Suprapubic skin (tissue), 4 donors: ENCODE measurements at regions not wholly inside any gene's neighbourhood (a gene's known extent, or its start where the extent isn't known, plus 50 kb on each side); places are given as distances from the start of the nearest gene placed in this dataset.

ENCODE experiments used
- DNase-seq, 2 donors: peaks; one replicate each; pipeline ENCODE4 v3.0.0-alpha.2; 2019; ENCODE audit warnings: low spot score in 2 of 2
- H3K27ac ChIP-seq: fragments of 200-600 bp; sonication (generic); one replicate; pipeline ENCODE4 v1.5.1; 2019
- H3K27me3 ChIP-seq: fragments of 200-600 bp; sonication (generic); one replicate; pipeline ENCODE4 v1.5.1; 2019
- H3K36me3 ChIP-seq: fragments of 200-600 bp; sonication (generic); one replicate; pipeline ENCODE4 v1.5.1; 2019
- H3K4me1 ChIP-seq: fragments of 200-600 bp; sonication (generic); one replicate; pipeline ENCODE4 v1.5.1; 2019
- H3K4me3 ChIP-seq: fragments of 200-600 bp; sonication (generic); one replicate; pipeline ENCODE4 v1.5.1; 2019; ENCODE audit warnings: mild to moderate bottlenecking
- H3K9me3 ChIP-seq: fragments of 200-600 bp; sonication (generic); one replicate; pipeline ENCODE4 v1.5.1; 2019
- CTCF ChIP-seq, 2 donors: fragments of 200-600 bp in 1 of 2; fragments of 450-650 bp in 1 of 2; sonication (generic) in 1 of 2; IDR thresholded peaks; one replicate each; pipeline ENCODE4 v1.5.1; 2016 to 2019; ENCODE audit warnings: antibody characterized with exemption in 2 of 2, mild to moderate bottlenecking in 1 of 2, moderate library complexity in 1 of 2
- EP300 ChIP-seq: sonication (generic); formaldehyde crosslinking; IDR thresholded peaks from one replicate; pipeline ENCODE4 v1.6.1; 2017; ENCODE audit warnings: antibody characterized with exemption
- POLR2A ChIP-seq, 2 donors: fragments of 450-650 bp; IDR thresholded peaks; one replicate each; pipeline ENCODE4 v1.6.1; 2017; ENCODE audit warnings: antibody characterized with exemption in 2 of 2, mild to moderate bottlenecking in 2 of 2, moderate library complexity in 2 of 2
- POLR2AphosphoS5 ChIP-seq, 3 donors: sonication (generic); formaldehyde crosslinking; IDR thresholded peaks; one replicate each; pipeline ENCODE4 v1.6.1; 2017; ENCODE audit warnings: antibody characterized with exemption in 3 of 3
- WGBS: methylation state at CpG from one replicate; pipeline ENCODE4 v1.1.5; 2018; 5-methylcytosine and 5-hydroxymethylcytosine counted together

DNA sequence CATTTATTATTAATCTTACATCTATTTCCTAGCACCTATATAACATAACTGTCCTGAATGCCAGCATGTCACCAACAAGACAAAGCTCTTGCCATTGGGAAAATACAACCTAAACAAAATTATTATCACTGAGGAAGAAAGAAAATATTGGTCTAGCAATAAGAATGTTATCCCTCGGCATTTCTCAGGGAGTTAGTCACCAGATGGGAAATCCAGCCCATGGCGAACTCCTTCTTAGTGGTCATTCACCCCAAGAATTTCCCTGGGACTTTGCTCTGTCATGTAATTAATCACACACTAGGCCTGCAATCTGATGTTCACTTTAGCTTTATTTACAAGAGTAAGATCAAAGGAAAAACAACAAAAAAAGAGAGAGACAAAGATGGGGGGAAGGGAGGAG lies 56.1 kb upstream of the TAS2R1 start:
- DNase-seq, result no peak
- H3K27me3 ChIP-seq, result no peaks in the 10 kb centered on the region
- no peaks in the 10 kb centered on the region for H3K9me3 ChIP-seq
- H3K27ac ChIP-seq, result no peak overlapping the region
- TF ChIP-seq EP300, result no peak
- no peak for TF ChIP-seq CTCF (IDR thresholded peaks at IDR 0.05)
- TF ChIP-seq POLR2AphosphoS5 (IDR thresholded peaks at IDR 0.05), result no peak
- no peak for TF ChIP-seq POLR2A (IDR thresholded peaks at IDR 0.05)
- 82% methylated on average over 2 of the region's 2 CpGs for WGBS
- no peak overlapping the region for H3K4me3 ChIP-seq
- no peaks in the 10 kb centered on the region for H3K4me1 ChIP-seq
- no peaks in the 10 kb centered on the region for H3K36me3 ChIP-seq

- Histone ChIP-seq H3K27ac (no peak overlapping the region), H3K9me3 (peaks cover 10% of the 10 kb centered on the region), H3K27me3 (no peaks in the 10 kb centered on the region), H3K36me3 (no peaks in the 10 kb centered on the region), H3K4me3 (no peak overlapping the region), H3K4me1 (no peaks in the 10 kb centered on the region)
- DNase-seq, result no peak
- TF ChIP-seq EP300, result no peak
- TF ChIP-seq CTCF (IDR thresholded peaks at IDR 0.05), result no peak
- TF ChIP-seq POLR2AphosphoS5 (IDR thresholded peaks at IDR 0.05), result no peak
- TF ChIP-seq POLR2A (IDR thresholded peaks at IDR 0.05), result no peak
- 27% methylated on average over 1 of the region's 1 CpG for WGBS
These were observed 51.6 kb upstream of the TAS2R1 start for GRCh38 chr5:9681706-9682105.
